SH-SY5Y (cell line): ENCODE measurements at regions not wholly inside any gene's neighbourhood (a gene's known extent, or its start where the extent isn't known, plus 50 kb on each side); places are given as distances from the start of the nearest gene placed in this dataset.

Source experiments
- GATA2 ChIP-seq: IDR thresholded peaks from 2 replicates; pipeline ENCODE4 v1.6.1; 2011; ENCODE audit warnings: mild to moderate bottlenecking, low read depth, low read length
- GATA3 ChIP-seq: IDR thresholded peaks from 2 replicates; pipeline ENCODE4 v1.6.1; 2011; ENCODE audit warnings: low read depth, mild to moderate bottlenecking, low read length, moderate library complexity

GRCh38 chr2:6506859-6507258 lies 358.8 kb downstream of the CMPK2 start:
- TF ChIP-seq GATA2 = no peak
- TF ChIP-seq GATA3 = no peak
